HCT116 (cell line): ENCODE measurements at regions not wholly inside any gene's neighbourhood (a gene's known extent, or its start where the extent isn't known, plus 50 kb on each side); places are given as distances from the start of the nearest gene placed in this dataset.

Experiments
- ATAC-seq: fragments of 200-7000 bp; cut with Tn5 transposase; 2 replicates; pipeline ENCODE4 v1.9.1; 2020; ENCODE audit warnings: mild to moderate bottlenecking, moderate library complexity
- BruUV-seq: library from RNA; stranded (reverse); fragments of 400-500 nt; replicated peaks from 2 replicates; lab custom pipeline; 2021; lab: Mats Ljungman, UMichigan
- CTCF ChIA-PET: fragments of 300-600 bp; sonication (Branson Sonifier 250); formaldehyde crosslinking; loops from one replicate; lab custom pipeline; 2021; ENCODE audit warnings: antibody characterized with exemption; lab: Charles Lee
- POLR2A ChIA-PET: fragments of 300-600, 350-600 bp; sonication (Branson Sonifier 250); formaldehyde crosslinking; loops from one replicate; lab custom pipeline; 2021; ENCODE audit warnings: antibody characterized with exemption; lab: Charles Lee
- RAD21 ChIA-PET, 2 experiments: fragments of 300-600 bp; sonication (Branson Sonifier 250); formaldehyde crosslinking; loops; one replicate each; lab custom pipeline; 2023; ENCODE audit warnings: low total read pairs in 2 of 2; ENCODE audit not compliant: uncharacterized antibody in 2 of 2, unreplicated experiment in 2 of 2, low non-redundant PET in 1 of 2; lab: Charles Lee
- DNase-seq: peaks from one replicate; pipeline ENCODE4 v3.0.0-alpha.2; 2010; ENCODE audit warnings: low read depth, low spot score
- H2AFZ ChIP-seq: fragments of 200-600 bp; shearing (Covaris generic), sonication (generic); 2 replicates; pipeline ENCODE4 v1.6.1; 2017; ENCODE audit warnings: low read depth, mixed run types, mixed read lengths, antibody characterized with exemption, low read length; ENCODE audit not compliant: poor library complexity, severe bottlenecking
- H3K27ac ChIP-seq: 2 replicates; pipeline ENCODE4 v1.5.1; 2012; ENCODE audit warnings: low read depth, low read length
- H3K27me3 ChIP-seq: fragments of 200-600 bp; sonication (generic); 2 replicates; pipeline ENCODE4 v1.6.1; 2016; ENCODE audit warnings: mixed run types, low read length, mixed read lengths; ENCODE audit not compliant: insufficient read depth
- H3K36me3 ChIP-seq, 2 experiments: fragments of 200-500 bp in 1 of 2; fragments of 200-600 bp in 1 of 2; sonication (Bioruptor generic) in 1 of 2; sonication (generic) in 1 of 2; 2 replicates each; pipeline versions ENCODE4 v1.5.1 to v1.6.1; 2014 to 2016; ENCODE audit warnings: low read length in 2 of 2, inconsistent platforms in 1 of 2, mixed read lengths in 1 of 2, mixed run types in 1 of 2; ENCODE audit not compliant: insufficient read depth in 2 of 2, control insufficient read depth in 1 of 2
- H3K4me1 ChIP-seq, 2 experiments: fragments of 200-600 bp in 1 of 2; sonication (generic) in 1 of 2; 2 replicates each; pipeline versions ENCODE4 v1.5.1 to v1.6.1; 2012 to 2017; ENCODE audit warnings: low read length in 2 of 2, inconsistent platforms in 1 of 2, mild to moderate bottlenecking in 1 of 2, mixed read lengths in 1 of 2, mixed run types in 1 of 2, moderate library complexity in 1 of 2; ENCODE audit not compliant: insufficient read depth in 2 of 2, control insufficient read depth in 1 of 2
- H3K4me2 ChIP-seq: fragments of 200-600 bp; sonication (generic); 2 replicates; pipeline ENCODE4 v1.6.1; 2017; ENCODE audit warnings: mixed run types, low read length, mixed read lengths
- H3K4me3 ChIP-seq, 2 experiments: fragments of 200-600 bp in 1 of 2; sonication (generic) in 1 of 2; replicated peaks in 1 of 2; 2 replicates each; pipeline ENCODE4 v1.5.1; 2011 to 2016; ENCODE audit warnings: low read length in 2 of 2, control low read depth in 1 of 2, low read depth in 1 of 2, mild to moderate bottlenecking in 1 of 2, mixed read lengths in 1 of 2, mixed run types in 1 of 2
- H3K79me2 ChIP-seq: fragments of 200-600 bp; sonication (generic); 2 replicates; pipeline ENCODE4 v1.6.1; 2017; ENCODE audit warnings: mild to moderate bottlenecking, mixed run types, low read length, moderate library complexity, mixed read lengths; ENCODE audit not compliant: insufficient read depth
- H3K9ac ChIP-seq: fragments of 200-600 bp; sonication (generic); 2 replicates; pipeline ENCODE4 v1.6.1; 2016; ENCODE audit warnings: low read length, mixed read lengths
- H3K9me2 ChIP-seq: fragments of 200-600 bp; sonication (generic), shearing (Covaris generic); 2 replicates; pipeline ENCODE4 v1.6.1; 2017; ENCODE audit warnings: mixed run types, mild to moderate bottlenecking, moderate library complexity; ENCODE audit not compliant: insufficient read depth
- H3K9me3 ChIP-seq, 2 experiments: fragments of 200-500 bp in 1 of 2; fragments of 200-600 bp in 1 of 2; sonication (Bioruptor generic) in 1 of 2; sonication (generic) in 1 of 2; 2 replicates each; pipeline ENCODE4 v1.6.1; 2014 to 2017; ENCODE audit warnings: low read length in 2 of 2, mixed read lengths in 2 of 2, inconsistent platforms in 1 of 2, low read depth in 1 of 2, mild to moderate bottlenecking in 1 of 2, mixed run types in 1 of 2, moderate library complexity in 1 of 2; ENCODE audit not compliant: control insufficient read depth in 1 of 2, insufficient read depth in 1 of 2
- H4K20me1 ChIP-seq: fragments of 200-600 bp; sonication (generic), shearing (Covaris generic); 2 replicates; pipeline ENCODE4 v1.6.1; 2017; ENCODE audit warnings: mixed run types, mild to moderate bottlenecking, moderate library complexity; ENCODE audit not compliant: insufficient read depth
- EGR1 ChIP-seq: IDR thresholded peaks from 2 replicates; pipeline ENCODE4 v1.6.1; 2012; ENCODE audit warnings: low read depth
- EZH2phosphoT487 ChIP-seq: fragments of 200-600 bp; IDR thresholded peaks from 2 replicates; pipeline ENCODE4 v1.6.1; 2018; ENCODE audit warnings: antibody characterized with exemption, borderline replicate concordance
- SP1 ChIP-seq: IDR thresholded peaks from 2 replicates; pipeline ENCODE4 v1.6.1; 2012; ENCODE audit warnings: low read depth
- TCF7L2 ChIP-seq: IDR thresholded peaks from 2 replicates; pipeline ENCODE4 v1.7.0; 2011; ENCODE audit warnings: borderline replicate concordance, inconsistent platforms; ENCODE audit not compliant: insufficient read depth, insufficient read length; ENCODE audit errors: extremely low read depth
- ZFX ChIP-seq: fragments of 450-650 bp; IDR thresholded peaks from 2 replicates; pipeline ENCODE4 v1.6.1; 2017
- intact Hi-C: fragments of 100-400 bp; cut with micrococcal nuclease; formaldehyde crosslinking; loops from 2 replicates; pipeline ENCODE4 v1.10.0; 2022
- TF ChIP-seq, protein P1 (sequence below): IDR thresholded peaks from 2 replicates; pipeline ENCODE4 v1.6.1; 2012; ENCODE audit warnings: low read depth

GRCh38 chr3:13213911-13214846 lies 140.9 kb upstream of the IQSEC1 start:
- Histone ChIP-seq H3K9me2 (no peaks in the 10 kb centered on the region), H3K4me3 (no peak overlapping the region), H4K20me1 (no peaks in the 10 kb centered on the region), H3K4me1 (peaks cover 14 to 30% of the 10 kb centered on the region in 2 experiments), H2AFZ (no peak overlapping the region), H3K4me2 (no peak overlapping the region), H3K79me2 (no peaks in the 10 kb centered on the region), H3K27ac (no peak overlapping the region), H3K36me3 (no peaks in the 10 kb centered on the region), H3K9ac (no peak overlapping the region), H3K27me3 (no peaks in the 10 kb centered on the region), H3K9me3 (no peaks in the 10 kb centered on the region)
- RAD21 ChIA-PET: no interaction called here
- CTCF ChIA-PET: no interaction called here
- POLR2A ChIA-PET: no interaction called here
- DNase-seq (no peak), ATAC-seq (no peak)
- TF ChIP-seq ZFX: no peak
- no peak for TF ChIP-seq EZH2phosphoT487
- no peak for TF ChIP-seq TCF7L2
- TF ChIP-seq, protein P1, sequence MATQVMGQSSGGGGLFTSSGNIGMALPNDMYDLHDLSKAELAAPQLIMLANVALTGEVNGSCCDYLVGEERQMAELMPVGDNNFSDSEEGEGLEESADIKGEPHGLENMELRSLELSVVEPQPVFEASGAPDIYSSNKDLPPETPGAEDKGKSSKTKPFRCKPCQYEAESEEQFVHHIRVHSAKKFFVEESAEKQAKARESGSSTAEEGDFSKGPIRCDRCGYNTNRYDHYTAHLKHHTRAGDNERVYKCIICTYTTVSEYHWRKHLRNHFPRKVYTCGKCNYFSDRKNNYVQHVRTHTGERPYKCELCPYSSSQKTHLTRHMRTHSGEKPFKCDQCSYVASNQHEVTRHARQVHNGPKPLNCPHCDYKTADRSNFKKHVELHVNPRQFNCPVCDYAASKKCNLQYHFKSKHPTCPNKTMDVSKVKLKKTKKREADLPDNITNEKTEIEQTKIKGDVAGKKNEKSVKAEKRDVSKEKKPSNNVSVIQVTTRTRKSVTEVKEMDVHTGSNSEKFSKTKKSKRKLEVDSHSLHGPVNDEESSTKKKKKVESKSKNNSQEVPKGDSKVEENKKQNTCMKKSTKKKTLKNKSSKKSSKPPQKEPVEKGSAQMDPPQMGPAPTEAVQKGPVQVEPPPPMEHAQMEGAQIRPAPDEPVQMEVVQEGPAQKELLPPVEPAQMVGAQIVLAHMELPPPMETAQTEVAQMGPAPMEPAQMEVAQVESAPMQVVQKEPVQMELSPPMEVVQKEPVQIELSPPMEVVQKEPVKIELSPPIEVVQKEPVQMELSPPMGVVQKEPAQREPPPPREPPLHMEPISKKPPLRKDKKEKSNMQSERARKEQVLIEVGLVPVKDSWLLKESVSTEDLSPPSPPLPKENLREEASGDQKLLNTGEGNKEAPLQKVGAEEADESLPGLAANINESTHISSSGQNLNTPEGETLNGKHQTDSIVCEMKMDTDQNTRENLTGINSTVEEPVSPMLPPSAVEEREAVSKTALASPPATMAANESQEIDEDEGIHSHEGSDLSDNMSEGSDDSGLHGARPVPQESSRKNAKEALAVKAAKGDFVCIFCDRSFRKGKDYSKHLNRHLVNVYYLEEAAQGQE: no peak
- no peak for TF ChIP-seq EGR1
- TF ChIP-seq SP1: no peak
- intact Hi-C loops: no loop called here
- BruUV-seq: no TSS peak
